AG09309 (cell line): ENCODE measurements at regions not wholly inside any gene's neighbourhood (a gene's known extent, or its start where the extent isn't known, plus 50 kb on each side); places are given as distances from the start of the nearest gene placed in this dataset.
"Not testable (repeated sequence)": the region's sequence is repeated elsewhere in the genome, so short reads cannot be mapped to it uniquely, and the experiment has no call there.

ENCODE experiments used
- DNase-seq: peaks from one replicate; pipeline ENCODE4 v3.0.0-alpha.2; 2010; ENCODE audit warnings: low read depth
- H3K4me3 ChIP-seq: 2 replicates; pipeline ENCODE4 v1.5.1; 2011; ENCODE audit warnings: mild to moderate bottlenecking, low read depth, low read length, moderate library complexity; ENCODE audit not compliant: control insufficient read depth
- TF ChIP-seq, protein P1 (sequence below): IDR thresholded peaks from 2 replicates; pipeline ENCODE4 v1.5.1; 2011; ENCODE audit warnings: mild to moderate bottlenecking, low read depth, low read length, inconsistent platforms; ENCODE audit not compliant: insufficient read depth, control insufficient read depth; ENCODE audit errors: missing control alignments

DNA sequence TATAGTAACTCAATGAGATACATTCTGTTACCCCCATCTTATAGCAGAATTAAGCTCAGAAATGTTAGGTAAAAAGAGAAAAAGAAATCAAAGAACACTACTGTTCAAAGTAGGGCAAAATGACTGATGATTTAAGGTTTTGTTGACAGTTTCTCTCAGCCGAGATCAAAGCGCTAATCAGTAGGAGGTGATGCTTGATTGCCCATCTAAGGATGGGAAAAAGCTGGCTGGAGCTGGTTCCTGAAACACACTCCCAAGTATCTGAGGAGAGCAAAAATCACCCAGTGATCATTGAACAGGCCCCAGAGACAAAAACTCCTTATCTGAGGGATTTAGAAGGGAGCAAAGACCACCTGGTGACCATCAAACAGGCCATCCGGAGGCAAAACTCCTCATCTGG lies 64.5 kb upstream of the CSF1 start:
- H3K4me3 ChIP-seq = no peak overlapping the region
- TF ChIP-seq, protein P1, sequence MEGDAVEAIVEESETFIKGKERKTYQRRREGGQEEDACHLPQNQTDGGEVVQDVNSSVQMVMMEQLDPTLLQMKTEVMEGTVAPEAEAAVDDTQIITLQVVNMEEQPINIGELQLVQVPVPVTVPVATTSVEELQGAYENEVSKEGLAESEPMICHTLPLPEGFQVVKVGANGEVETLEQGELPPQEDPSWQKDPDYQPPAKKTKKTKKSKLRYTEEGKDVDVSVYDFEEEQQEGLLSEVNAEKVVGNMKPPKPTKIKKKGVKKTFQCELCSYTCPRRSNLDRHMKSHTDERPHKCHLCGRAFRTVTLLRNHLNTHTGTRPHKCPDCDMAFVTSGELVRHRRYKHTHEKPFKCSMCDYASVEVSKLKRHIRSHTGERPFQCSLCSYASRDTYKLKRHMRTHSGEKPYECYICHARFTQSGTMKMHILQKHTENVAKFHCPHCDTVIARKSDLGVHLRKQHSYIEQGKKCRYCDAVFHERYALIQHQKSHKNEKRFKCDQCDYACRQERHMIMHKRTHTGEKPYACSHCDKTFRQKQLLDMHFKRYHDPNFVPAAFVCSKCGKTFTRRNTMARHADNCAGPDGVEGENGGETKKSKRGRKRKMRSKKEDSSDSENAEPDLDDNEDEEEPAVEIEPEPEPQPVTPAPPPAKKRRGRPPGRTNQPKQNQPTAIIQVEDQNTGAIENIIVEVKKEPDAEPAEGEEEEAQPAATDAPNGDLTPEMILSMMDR = no peak
- DNase-seq = no peak

DNA sequence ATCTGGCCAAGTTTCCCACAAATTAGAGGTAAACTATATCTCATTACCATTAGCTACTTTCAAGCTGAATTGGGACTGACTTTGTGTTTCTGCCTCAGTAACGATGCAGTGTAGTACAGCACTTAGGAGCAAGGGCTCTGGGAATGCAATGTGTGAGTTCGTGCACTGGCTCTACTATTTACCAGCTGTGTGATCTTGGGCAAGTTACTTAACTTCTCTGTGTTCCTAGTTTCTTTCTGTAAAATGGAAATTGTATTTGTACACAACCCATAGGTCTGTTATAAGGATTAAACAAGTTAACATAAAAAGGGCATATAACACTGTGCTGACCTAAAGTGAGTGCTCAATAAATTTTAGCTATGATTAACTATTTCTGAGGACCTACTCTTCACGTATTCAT lies 65.0 kb upstream of the CSF1 start:
- no peak for DNase-seq
- TF ChIP-seq, protein P1 = no peak
- H3K4me3 ChIP-seq = no peak overlapping the region

DNA sequence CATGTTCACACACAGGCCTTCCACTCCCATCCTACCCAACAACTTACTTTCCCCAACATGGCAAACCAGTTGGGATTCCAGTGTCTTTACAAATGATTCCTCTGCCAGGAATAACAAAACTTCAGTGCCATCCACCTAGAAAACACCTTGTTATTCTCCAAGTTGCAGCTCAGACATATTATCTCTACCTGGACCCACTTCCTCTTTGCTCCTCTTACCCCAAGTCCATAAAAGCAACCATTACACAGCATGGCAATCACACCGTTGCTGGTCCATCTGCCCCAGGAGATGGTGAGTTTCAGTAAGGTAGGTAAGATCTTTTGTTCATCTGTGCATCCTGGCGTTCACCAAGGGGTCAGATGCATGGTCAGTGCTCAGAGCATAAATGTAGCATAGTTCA lies 66.0 kb upstream of the CSF1 start:
- TF ChIP-seq, protein P1 = no peak
- H3K4me3 ChIP-seq = no peak overlapping the region
- no peak for DNase-seq

DNA sequence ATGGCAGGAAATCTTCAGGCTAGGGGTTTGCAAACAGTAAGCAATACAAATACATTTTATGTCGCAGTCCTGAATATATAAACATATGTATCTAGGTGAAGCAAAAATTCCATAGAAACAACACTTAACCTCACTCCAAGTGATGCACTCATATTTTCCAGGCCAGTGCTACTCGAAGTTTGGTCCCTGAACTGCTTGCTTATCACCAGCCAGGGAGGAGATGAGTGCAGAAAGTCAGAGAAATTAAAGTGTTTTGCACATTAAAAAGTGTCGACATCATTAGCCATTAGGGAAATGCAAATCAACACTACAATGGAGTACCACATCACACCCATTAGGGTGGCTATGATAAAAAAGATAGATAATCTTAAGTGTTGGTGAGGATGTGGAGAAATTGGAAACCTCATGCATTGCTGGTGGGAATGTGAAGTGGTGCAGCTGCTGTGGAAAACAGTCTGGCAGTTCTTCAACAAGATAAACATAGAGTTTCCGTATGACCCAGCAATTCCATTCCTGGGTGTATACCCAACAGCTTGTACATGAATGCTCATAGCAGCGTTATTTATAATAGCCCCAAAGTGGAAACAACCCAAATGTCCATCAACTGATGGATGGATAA lies 70.5 kb upstream of the CSF1 start:
- no peak overlapping the region for H3K4me3 ChIP-seq
- DNase-seq = no peak
- TF ChIP-seq, protein P1 = no peak

DNA sequence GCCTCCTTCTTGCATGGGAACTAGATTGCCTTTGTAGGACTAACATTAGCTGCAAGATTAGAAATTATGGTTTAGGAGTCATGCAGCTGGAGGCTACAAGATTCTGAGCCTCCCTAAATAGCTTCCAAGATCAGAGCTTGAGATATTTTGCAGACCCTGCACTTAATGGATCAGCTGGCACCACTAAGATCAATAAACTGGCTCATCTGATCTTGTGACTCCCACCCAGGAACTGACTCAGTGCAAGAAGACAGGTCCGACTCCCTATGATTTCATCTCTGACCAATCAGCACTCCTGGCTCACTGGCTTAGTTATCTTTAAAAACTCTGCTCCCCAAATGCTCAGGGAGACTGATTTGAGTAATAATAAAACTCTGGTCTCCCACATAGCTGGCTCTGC lies 71.4 kb upstream of the CSF1 start:
- not testable (repeated sequence) for DNase-seq, H3K4me3 ChIP-seq

DNA sequence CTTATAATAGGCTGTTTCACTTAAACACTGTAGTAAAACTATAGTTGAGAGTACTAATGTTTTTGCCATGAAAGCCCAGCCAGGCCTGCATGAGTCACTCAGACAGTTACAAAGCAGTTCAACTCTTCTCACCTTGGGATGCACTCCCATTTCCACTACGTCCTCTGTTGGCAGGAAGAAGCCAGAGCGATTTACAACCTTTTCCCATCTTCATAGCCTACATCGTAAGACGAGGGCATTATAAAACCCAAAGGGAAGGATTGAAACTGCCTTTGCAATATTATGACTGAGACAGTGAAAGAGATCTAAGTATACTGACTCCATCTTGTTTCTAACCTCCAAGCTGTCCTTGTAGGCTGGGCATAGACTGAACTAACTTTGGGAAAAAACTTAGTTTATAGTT lies 71.8 kb upstream of the CSF1 start:
- H3K4me3 ChIP-seq = no peak overlapping the region
- TF ChIP-seq, protein P1 = no peak
- no peak for DNase-seq

DNA sequence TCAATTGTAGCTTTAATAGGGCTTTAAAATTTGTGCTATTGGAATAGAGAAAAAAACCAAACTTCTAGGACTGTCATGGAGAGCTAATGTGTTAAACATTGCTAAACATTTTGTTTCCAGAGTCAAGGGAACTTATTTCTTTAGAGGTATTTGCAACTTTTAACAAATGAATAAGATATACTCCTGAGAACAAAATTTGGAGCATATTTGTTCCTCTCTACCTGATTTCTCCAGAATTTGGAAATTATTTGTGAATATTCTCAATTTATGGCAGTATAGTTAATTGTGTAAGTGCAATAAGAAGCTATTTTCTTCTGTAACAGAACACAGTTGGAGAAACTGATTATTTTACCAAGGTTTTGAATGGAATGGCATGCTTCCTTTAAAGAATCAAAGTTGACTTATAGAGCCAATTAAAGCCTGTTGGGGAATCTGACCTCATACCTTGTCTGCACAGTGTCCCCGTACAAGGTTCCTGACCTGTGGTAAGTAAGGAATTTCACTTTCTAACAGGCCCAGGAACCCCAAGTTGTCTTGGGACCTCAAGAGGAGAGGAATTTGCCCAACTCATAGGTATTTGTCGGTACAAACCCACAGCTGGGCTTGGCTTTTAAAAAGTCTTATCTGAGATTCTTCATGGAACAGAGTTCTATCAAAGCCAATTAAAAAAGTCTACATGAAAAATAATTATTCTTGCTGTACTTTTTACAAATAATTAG lies 72.6 kb upstream of the CSF1 start:
- TF ChIP-seq, protein P1 = no peak
- no peak overlapping the region for H3K4me3 ChIP-seq
- no peak for DNase-seq

DNA sequence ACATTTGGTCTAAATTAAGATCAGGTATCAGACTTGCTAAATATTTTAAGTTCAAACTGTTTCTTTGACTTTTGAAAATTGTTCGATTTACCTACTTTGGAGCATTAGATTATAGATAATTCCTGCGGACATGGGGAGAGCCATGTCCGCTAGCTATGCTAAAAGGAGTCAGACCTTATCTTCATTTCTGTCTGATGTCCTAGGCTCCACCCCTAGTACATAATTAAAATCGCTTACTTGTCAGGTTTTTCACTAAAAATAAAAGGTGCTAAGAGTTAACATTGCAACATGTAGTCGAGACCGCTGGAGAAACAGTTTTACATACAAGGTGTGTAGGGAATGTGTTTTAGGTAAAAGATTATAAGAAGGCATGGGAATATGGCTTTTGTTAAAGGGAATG lies 71.9 kb upstream of the EPS8L3 start:
- H3K4me3 ChIP-seq, DNase-seq: not testable (repeated sequence)
